C4-2B (cell line): ENCODE measurements at regions not wholly inside any gene's neighbourhood (a gene's known extent, or its start where the extent isn't known, plus 50 kb on each side); places are given as distances from the start of the nearest gene placed in this dataset.
"Not testable (repeated sequence)": the region's sequence is repeated elsewhere in the genome, so short reads cannot be mapped to it uniquely, and the experiment has no call there.

Source experiments
- CTCF ChIP-seq: fragments of 450-650 bp; conservative IDR thresholded peaks from 2 replicates; pipeline ENCODE4 v1.5.1; 2017; ENCODE audit warnings: mild to moderate bottlenecking
- ZFX ChIP-seq: fragments of 450-650 bp; IDR thresholded peaks from 2 replicates; pipeline ENCODE4 v1.6.1; 2017

- not testable (repeated sequence) for TF ChIP-seq CTCF, ZFX
Measured at GRCh38 chr22:11029967-11030366, 4498.0 kb upstream of the OR11H1 start.
